Prostate gland (tissue), 2 donors: ENCODE measurements at regions not wholly inside any gene's neighbourhood (a gene's known extent, or its start where the extent isn't known, plus 50 kb on each side); places are given as distances from the start of the nearest gene placed in this dataset.

Experiments used
- CTCF ChIP-seq, 4 experiments: fragments of 200-600 bp in 2 of 4; fragments of 450-650 bp in 2 of 4; sonication (generic) in 2 of 4; IDR thresholded peaks; 1 replicate in 3 of 4; 2 replicates in 1 of 4; pipeline ENCODE4 v1.5.1; 2016 to 2019; ENCODE audit warnings: antibody characterized with exemption in 4 of 4, mild to moderate bottlenecking in 2 of 4, moderate library complexity in 2 of 4
- POLR2A ChIP-seq: fragments of 450-650 bp; IDR thresholded peaks from one replicate; pipeline ENCODE4 v1.6.1; 2016; ENCODE audit warnings: antibody characterized with exemption, mild to moderate bottlenecking
- POLR2AphosphoS5 ChIP-seq: sonication (generic); formaldehyde crosslinking; IDR thresholded peaks from one replicate; pipeline ENCODE4 v1.6.1; 2017; ENCODE audit warnings: antibody characterized with exemption

- TF ChIP-seq CTCF (IDR thresholded peaks at IDR 0.05): no peak
- no peak for TF ChIP-seq POLR2A
- no peak for TF ChIP-seq POLR2AphosphoS5
These were observed 196.8 kb downstream of the TOX3 start for GRCh38 chr16:52350031-52350642.
